NB4 (cell line): ENCODE measurements at regions not wholly inside any gene's neighbourhood (a gene's known extent, or its start where the extent isn't known, plus 50 kb on each side); places are given as distances from the start of the nearest gene placed in this dataset.

Source experiments
- CTCF ChIP-seq: IDR thresholded peaks from one replicate; pipeline ENCODE4 v1.5.1; 2012; ENCODE audit warnings: low read depth, low read length
- POLR2A ChIP-seq: IDR thresholded peaks from 2 replicates; pipeline ENCODE4 v1.6.1; 2011; ENCODE audit warnings: mild to moderate bottlenecking; ENCODE audit not compliant: insufficient read length; ENCODE audit errors: extremely low read depth

- TF ChIP-seq POLR2A (no peak), CTCF (no peak)
These were observed 178.2 kb downstream of the KLF12 start for GRCh38 chr13:73955977-73956500.
